ENCODE measurements at regions not wholly inside any gene's neighbourhood (a gene's known extent, or its start where the extent isn't known, plus 50 kb on each side); places are given as distances from the start of the nearest gene placed in this dataset.

DNA sequence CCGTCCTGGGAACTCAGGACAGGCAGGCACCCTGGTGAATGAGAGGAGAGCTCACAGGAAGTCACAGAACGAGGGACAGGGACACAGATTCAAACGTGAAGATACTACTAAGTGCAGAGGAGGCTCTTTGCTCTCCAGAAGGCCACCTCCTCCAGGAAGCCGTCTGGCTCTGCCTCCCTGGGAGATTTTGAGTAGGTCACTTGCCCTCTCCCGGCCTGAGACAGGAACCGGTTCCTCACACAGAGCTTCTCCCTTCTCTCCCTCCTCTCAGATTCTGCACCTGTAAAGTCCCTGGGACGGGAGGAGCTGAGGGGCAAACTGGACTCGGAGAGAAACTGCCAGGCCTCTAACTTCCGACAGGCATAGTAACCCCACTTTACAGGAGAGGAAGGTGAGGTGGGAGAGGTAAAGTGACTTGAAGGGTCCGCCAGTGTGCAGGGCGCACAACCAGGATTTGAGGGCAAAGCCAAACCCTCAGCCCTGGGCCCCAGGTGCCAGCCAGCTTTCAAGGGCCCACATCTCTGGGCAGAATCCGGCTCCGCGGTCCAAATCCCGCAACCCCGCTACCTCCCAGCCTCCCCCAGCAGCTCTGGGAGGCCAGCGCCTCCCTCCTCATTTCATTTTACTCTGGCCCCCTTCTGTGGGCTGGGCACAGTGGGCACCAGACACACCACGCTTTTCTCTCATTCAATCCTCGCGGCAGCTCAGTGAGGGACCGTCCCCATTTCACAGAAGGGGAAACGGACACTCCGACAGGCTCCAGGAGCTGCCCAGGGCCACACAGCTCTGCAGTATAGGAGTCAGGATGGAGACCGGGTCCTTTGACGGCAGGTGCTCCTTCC, 150.2 kb downstream of the SMAD6 start:
- Histone ChIP-seq H3K4me3 (no peak overlapping the region), H3K27ac (peak overlapping the region; percentile 49 to 58 (median 56)), H3K27me3 (no peaks in the 10 kb centered on the region), H3K4me1 (peaks cover 0 to 24% (median 21%) of the 10 kb centered on the region in 4 donors), H3K9me3 (no peaks in the 10 kb centered on the region), H3K36me3 (no peaks in the 10 kb centered on the region)
- DNase-seq: peak; percentile 61
- TF ChIP-seq POLR2AphosphoS5 (IDR thresholded peaks at IDR 0.05) (no peak), POLR2A (IDR thresholded peaks at IDR 0.05) (no peak), EP300 (IDR thresholded peaks at IDR 0.05) (no peak)
- TF ChIP-seq, protein P1, sequence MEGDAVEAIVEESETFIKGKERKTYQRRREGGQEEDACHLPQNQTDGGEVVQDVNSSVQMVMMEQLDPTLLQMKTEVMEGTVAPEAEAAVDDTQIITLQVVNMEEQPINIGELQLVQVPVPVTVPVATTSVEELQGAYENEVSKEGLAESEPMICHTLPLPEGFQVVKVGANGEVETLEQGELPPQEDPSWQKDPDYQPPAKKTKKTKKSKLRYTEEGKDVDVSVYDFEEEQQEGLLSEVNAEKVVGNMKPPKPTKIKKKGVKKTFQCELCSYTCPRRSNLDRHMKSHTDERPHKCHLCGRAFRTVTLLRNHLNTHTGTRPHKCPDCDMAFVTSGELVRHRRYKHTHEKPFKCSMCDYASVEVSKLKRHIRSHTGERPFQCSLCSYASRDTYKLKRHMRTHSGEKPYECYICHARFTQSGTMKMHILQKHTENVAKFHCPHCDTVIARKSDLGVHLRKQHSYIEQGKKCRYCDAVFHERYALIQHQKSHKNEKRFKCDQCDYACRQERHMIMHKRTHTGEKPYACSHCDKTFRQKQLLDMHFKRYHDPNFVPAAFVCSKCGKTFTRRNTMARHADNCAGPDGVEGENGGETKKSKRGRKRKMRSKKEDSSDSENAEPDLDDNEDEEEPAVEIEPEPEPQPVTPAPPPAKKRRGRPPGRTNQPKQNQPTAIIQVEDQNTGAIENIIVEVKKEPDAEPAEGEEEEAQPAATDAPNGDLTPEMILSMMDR (IDR thresholded peaks at IDR 0.05): no peak
- 87 to 92% methylated on average over 25 of the region's 25 CpGs for WGBS, 2 donors
- intact Hi-C loops (cut with DNase I): loop anchor here (5.0 kb wide), 1 partner anchor 350 kb away; the partner anchor contains the start of gene RPL4

GRCh38 chr15:66854012-66854965, 152.3 kb downstream of the SMAD6 start:
- peak; percentile 27 for DNase-seq
- Histone ChIP-seq H3K36me3 (no peaks in the 10 kb centered on the region), H3K9me3 (no peaks in the 10 kb centered on the region), H3K27ac (no peak overlapping the region), H3K27me3 (no peaks in the 10 kb centered on the region), H3K4me1 (peaks cover 0 to 24% (median 21%) of the 10 kb centered on the region in 4 donors), H3K4me3 (no peak overlapping the region)
- WGBS, 2 donors: 35 to 78% methylated on average over 23 of the region's 23 CpGs
- TF ChIP-seq POLR2AphosphoS5 (IDR thresholded peaks at IDR 0.05) (no peak), POLR2A (IDR thresholded peaks at IDR 0.05) (no peak), EP300 (IDR thresholded peaks at IDR 0.05) (no peak)
- TF ChIP-seq, protein P1 (IDR thresholded peaks at IDR 0.05): no peak
- intact Hi-C loops (cut with DNase I): loop anchor here (5.0 kb wide), 1 partner anchor 352 kb away; the partner anchor contains the start of gene RPL4

- Histone ChIP-seq H3K27me3 (no peaks in the 10 kb centered on the region), H3K9me3 (no peaks in the 10 kb centered on the region), H3K36me3 (no peaks in the 10 kb centered on the region), H3K4me3 (no peak overlapping the region), H3K27ac (no peak overlapping the region), H3K4me1 (peaks cover 0 to 21% (median 18%) of the 10 kb centered on the region in 4 donors)
- intact Hi-C loops (cut with DNase I): no loop called here
- DNase-seq: no peak
- 16 to 65% methylated on average over 1 of the region's 1 CpG for WGBS, 2 donors
- no peak for TF ChIP-seq POLR2AphosphoS5 (IDR thresholded peaks at IDR 0.05)
- TF ChIP-seq, protein P1 (IDR thresholded peaks at IDR 0.05): no peak
- TF ChIP-seq POLR2A (IDR thresholded peaks at IDR 0.05): no peak
- no peak for TF ChIP-seq EP300 (IDR thresholded peaks at IDR 0.05)
Measured at GRCh38 chr15:66855041-66855440, 153.0 kb downstream of the SMAD6 start.

DNA sequence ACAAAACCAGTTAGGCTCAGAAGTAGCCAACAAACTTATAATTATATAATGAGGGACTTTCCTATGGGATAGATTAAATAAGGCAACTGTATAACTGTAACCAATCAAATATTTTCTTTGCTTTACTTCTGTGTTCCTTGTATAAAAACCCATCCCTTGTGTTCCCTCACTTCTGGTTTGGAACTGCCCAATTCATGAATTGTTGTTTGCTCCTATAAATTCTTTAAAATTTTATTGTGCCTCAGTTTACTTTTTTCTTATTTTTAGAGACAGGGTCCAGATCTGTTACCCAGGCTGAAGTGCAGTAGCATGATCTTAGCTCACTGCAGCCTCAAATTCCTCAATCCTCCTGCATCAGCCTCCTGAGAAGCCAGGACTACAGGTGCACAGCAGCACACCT, 155.7 kb downstream of the SMAD6 start:
- Histone ChIP-seq H3K36me3 (no peaks in the 10 kb centered on the region), H3K4me1 (peaks cover 0 to 16% (median 3%) of the 10 kb centered on the region in 4 donors), H3K9me3 (no peaks in the 10 kb centered on the region), H3K27ac (no peak overlapping the region), H3K27me3 (no peaks in the 10 kb centered on the region), H3K4me3 (no peak overlapping the region)
- intact Hi-C loops (cut with DNase I): no loop called here
- TF ChIP-seq POLR2AphosphoS5 (IDR thresholded peaks at IDR 0.05) (no peak), POLR2A (IDR thresholded peaks at IDR 0.05) (no peak)
- TF ChIP-seq, protein P1 (IDR thresholded peaks at IDR 0.05): no peak
- DNase-seq: no peak
